Aorta (tissue), 5 donors: ENCODE measurements at regions not wholly inside any gene's neighbourhood (a gene's known extent, or its start where the extent isn't known, plus 50 kb on each side); places are given as distances from the start of the nearest gene placed in this dataset.
"Not testable (repeated sequence)": the region's sequence is repeated elsewhere in the genome, so short reads cannot be mapped to it uniquely, and the experiment has no call there.

Source experiments
- ATAC-seq: fragments of 200-7000 bp; cut with Tn5 transposase; one replicate; pipeline ENCODE4 v1.9.1; 2022; ENCODE audit warnings: moderate library complexity; ENCODE audit not compliant: low FRiP score
- DNase-seq, 2 donors: peaks; one replicate each; pipeline ENCODE4 v3.0.0-alpha.2; 2020
- H3K27ac ChIP-seq, 2 donors: one replicate each; pipeline ENCODE4 v1.5.1; 2013; ENCODE audit warnings: low read length in 2 of 2, mild to moderate bottlenecking in 2 of 2, moderate library complexity in 2 of 2, control low read depth in 1 of 2, inconsistent platforms in 1 of 2, low read depth in 1 of 2
- H3K27me3 ChIP-seq, 2 donors: one replicate each; pipeline ENCODE4 v1.6.1; 2013; ENCODE audit warnings: control low read depth in 1 of 2, low read length in 1 of 2, mild to moderate bottlenecking in 1 of 2, moderate library complexity in 1 of 2; ENCODE audit not compliant: insufficient read depth in 2 of 2, control insufficient read depth in 1 of 2
- H3K36me3 ChIP-seq, 2 donors: one replicate each; pipeline ENCODE4 v1.6.1; 2013; ENCODE audit warnings: control low read depth in 1 of 2, low read length in 1 of 2, mild to moderate bottlenecking in 1 of 2; ENCODE audit not compliant: insufficient read depth in 2 of 2, control insufficient read depth in 1 of 2
- H3K4me1 ChIP-seq, 2 donors: one replicate each; pipeline ENCODE4 v1.6.1; 2013; ENCODE audit warnings: low read length in 2 of 2, control low read depth in 1 of 2, mild to moderate bottlenecking in 1 of 2, moderate library complexity in 1 of 2; ENCODE audit not compliant: insufficient read depth in 2 of 2, control insufficient read depth in 1 of 2
- H3K4me3 ChIP-seq, 2 donors: one replicate each; pipeline ENCODE4 v1.5.1; 2013; ENCODE audit warnings: low read length in 2 of 2, control low read depth in 1 of 2, mild to moderate bottlenecking in 1 of 2
- H3K9me3 ChIP-seq: one replicate; pipeline ENCODE4 v1.6.1; 2013; ENCODE audit warnings: mild to moderate bottlenecking, low read length; ENCODE audit not compliant: control insufficient read depth
- WGBS, 2 donors: extraction: QIAGEN DNeasy Blood & Tissue Kit; methylation state at CpG; one replicate each; pipeline ENCODE4 v1.1.7; 2013; 5-methylcytosine and 5-hydroxymethylcytosine counted together
- intact Hi-C, 2 donors: fragments of 100-400 bp; cut with DNase I; formaldehyde crosslinking; loops; one replicate each; pipeline versions ENCODE4 v1.14.2 to v1.15.0; 2022
- donor health status: healthy with polysubstance abuse.
- donor health status: Bipolar disorder and iron deficiency.
- donor health status: DM: no; HTN: no; CAD: no.
- donor health status: DM: no; HTN: no; CAD: no.
- donor health status: DM: yes; HTN: yes; CAD: no.

DNA sequence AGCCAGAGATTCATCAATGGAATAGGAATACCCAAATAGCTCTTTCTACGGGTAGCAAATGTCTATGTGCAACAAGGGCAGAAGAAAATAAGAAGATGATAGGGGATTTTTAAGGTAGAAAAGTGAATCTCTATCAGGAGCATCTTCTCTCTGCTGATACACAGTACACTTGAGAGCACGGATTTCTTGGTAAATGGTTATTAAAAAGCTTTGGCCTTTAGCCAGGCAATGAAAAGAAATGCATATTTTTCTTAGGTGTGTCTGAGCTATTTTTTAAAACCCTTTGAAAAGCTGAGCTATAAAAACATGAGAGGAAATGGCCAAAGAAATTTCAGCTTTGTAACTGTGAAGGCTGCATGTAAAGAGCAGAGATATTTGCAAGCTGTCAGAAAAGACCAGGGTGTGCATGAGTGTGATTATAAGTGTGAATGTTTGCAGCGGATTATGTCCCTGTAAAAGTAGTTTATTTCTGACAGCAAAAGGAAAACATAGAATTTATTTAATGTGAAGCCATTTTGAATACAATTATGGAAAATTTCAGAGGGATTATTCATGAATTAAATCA lies 487.1 kb upstream of the PIK3R1 start:
- no peak overlapping the region for H3K4me3 ChIP-seq
- no peaks in the 10 kb centered on the region for H3K27me3 ChIP-seq
- H3K27ac ChIP-seq: no peak overlapping the region
- H3K4me1 ChIP-seq: no peaks in the 10 kb centered on the region
- DNase-seq (no peak), ATAC-seq (no peak)
- 64 to 74% methylated on average over 3 of the region's 3 CpGs for WGBS, 2 donors
- intact Hi-C loops: no loop called here
- H3K36me3 ChIP-seq: no peaks in the 10 kb centered on the region
- no peaks in the 10 kb centered on the region for H3K9me3 ChIP-seq

DNA sequence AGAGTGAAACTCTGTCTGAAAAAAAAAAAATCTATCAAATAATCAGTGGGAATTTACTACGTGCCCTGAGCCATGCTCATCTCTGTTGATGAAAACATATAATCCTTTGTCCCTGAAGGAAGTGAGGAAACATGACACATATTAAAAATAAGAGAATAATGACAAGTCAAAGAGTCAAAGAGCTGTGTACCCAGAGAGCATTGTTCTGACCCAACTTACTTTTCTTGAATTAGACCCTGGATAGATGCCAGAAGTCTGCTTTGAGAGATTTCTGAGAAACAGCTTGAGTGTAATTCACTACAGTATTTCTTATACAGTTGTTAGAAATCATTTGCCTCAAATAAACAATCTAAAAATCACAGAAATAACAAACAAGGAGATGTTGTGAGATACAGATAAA lies 490.0 kb upstream of the PIK3R1 start:
- no peak overlapping the region for H3K27ac ChIP-seq
- no peaks in the 10 kb centered on the region for H3K27me3 ChIP-seq
- H3K9me3 ChIP-seq: no peaks in the 10 kb centered on the region
- H3K36me3 ChIP-seq: no peaks in the 10 kb centered on the region
- no peak for DNase-seq
- WGBS, 2 donors: 87 to 95% methylated on average over 1 of the region's 1 CpG
- intact Hi-C loops: no loop called here
- no peaks in the 10 kb centered on the region for H3K4me1 ChIP-seq
- no peak for ATAC-seq
- no peak overlapping the region for H3K4me3 ChIP-seq

DNA sequence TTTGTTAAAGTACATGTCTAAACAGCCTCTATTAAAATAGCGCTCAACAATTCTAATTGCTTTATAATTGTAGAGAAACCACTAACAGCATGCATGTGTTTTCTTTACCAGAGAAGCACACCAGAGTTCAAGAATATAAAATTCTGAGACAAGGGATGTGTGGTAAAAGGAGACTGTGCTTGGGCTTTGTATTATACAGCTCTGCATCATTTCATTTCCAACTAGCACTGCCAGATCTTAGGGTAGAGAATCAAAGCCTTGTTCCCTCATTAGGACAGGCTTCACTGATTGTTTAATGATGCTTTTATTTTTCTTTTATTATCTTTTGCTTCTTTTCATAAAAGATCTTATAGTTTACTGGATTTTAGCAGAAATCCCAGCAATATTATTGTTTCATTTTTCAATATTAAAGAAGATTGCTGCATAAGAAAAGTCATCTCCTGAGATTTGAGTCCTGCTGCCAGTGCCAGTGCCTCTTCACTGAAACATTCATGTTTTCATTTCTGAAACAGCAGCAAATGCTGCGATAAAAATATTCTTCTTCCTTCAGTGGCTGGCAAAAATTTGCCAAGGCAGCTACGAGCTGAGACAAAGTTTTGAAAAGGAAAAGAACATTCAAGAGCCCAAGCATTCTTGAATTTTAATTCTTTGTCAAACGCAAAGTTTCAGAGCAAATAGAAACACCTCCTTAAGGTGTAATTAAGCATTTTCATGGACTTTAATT lies 491.0 kb upstream of the PIK3R1 start:
- Histone ChIP-seq H3K27ac (no peak overlapping the region), H3K36me3 (no peaks in the 10 kb centered on the region), H3K4me1 (no peaks in the 10 kb centered on the region), H3K9me3 (no peaks in the 10 kb centered on the region), H3K27me3 (no peaks in the 10 kb centered on the region), H3K4me3 (no peak overlapping the region)
- ATAC-seq (no peak), DNase-seq (no peak)
- WGBS, 2 donors: 29 to 30% methylated on average over 4 of the region's 4 CpGs
- intact Hi-C loops: no loop called here

DNA sequence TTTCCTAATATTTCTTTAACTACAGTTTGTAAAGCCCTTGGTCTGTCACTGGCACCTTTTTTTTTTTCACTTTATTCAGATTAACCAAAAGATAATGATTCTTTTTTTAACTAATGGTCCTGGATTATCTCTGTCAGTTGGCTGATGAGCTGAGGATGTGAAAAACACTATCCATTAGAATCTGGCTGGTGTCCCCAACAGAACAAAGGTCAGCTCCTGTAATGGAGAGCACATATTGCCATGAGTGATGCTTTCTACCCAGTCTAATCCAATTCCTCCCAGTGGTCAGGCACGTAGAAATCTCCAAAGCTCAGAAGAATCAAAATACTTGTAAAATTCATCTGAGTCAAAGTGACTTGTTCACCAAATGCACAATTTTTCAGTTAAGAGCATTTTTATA lies 491.7 kb upstream of the PIK3R1 start:
- intact Hi-C loops: no loop called here
- no peak for DNase-seq
- no peak for ATAC-seq
- Histone ChIP-seq H3K27me3 (no peaks in the 10 kb centered on the region), H3K4me3 (no peak overlapping the region), H3K27ac (no peak overlapping the region), H3K4me1 (no peaks in the 10 kb centered on the region), H3K9me3 (no peaks in the 10 kb centered on the region), H3K36me3 (no peaks in the 10 kb centered on the region)
- 93 to 96% methylated on average over 1 of the region's 1 CpG for WGBS, 2 donors

DNA sequence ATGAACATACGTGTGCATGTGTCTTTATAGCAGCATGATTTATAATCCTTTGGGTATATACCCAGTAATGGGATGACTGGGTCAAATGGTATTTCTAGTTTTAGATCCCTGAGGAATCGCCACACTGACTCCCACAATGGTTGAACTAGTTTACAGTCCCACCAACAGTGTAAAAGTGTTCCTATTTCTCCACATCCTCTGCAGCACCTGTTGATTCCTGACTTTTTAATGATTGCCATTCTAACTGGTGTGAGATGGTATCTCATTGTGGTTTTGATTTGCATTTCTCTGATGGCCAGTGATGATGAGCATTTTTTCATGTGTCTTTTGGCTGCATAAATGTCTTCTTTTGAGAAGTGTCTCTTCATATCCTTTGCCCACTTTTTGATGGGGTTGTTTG lies 493.0 kb upstream of the PIK3R1 start:
- H3K4me3 ChIP-seq, H3K9me3 ChIP-seq, ATAC-seq, intact Hi-C loops, H3K4me1 ChIP-seq, H3K36me3 ChIP-seq, H3K27me3 ChIP-seq, DNase-seq, H3K27ac ChIP-seq: not testable (repeated sequence)
- WGBS, 2 donors: 97 to 100% methylated on average over 2 of the region's 2 CpGs

DNA sequence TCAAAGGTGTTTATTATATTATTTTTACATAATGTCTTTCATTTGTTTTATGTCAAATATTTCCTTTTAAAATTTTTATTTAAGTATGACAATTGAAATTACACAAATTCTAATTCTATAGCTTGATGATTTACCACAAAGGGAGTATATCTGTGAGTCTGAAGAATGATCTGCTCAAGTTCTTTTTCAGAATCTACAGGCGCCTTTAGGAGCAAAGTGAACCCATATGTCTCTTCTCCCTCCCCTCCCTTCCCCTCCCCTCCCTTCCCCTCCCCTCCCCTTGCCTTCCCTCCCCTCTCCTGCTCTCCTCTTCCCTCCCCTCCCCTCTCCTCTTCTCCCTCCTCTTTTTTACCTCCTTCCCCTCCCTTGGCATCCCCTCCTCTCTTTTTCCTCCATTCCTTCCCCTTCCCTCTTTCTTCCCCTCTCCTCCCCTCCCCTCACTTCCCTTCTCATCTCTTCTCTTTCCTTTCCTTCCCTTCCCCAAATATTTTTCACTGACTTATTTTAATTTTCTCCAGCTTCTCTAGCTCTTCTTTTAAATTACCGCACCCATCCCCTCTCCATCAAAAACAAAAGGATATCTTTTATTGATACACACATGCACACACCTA lies 495.3 kb upstream of the PIK3R1 start:
- Histone ChIP-seq H3K9me3 (no peaks in the 10 kb centered on the region), H3K27me3 (no peaks in the 10 kb centered on the region), H3K4me3 (no peak overlapping the region), H3K36me3 (no peaks in the 10 kb centered on the region), H3K4me1 (no peaks in the 10 kb centered on the region), H3K27ac (no peak overlapping the region)
- ATAC-seq: no peak
- no peak for DNase-seq
- WGBS, 2 donors: 86 to 94% methylated on average over 2 of the region's 2 CpGs
- intact Hi-C loops: no loop called here

DNA sequence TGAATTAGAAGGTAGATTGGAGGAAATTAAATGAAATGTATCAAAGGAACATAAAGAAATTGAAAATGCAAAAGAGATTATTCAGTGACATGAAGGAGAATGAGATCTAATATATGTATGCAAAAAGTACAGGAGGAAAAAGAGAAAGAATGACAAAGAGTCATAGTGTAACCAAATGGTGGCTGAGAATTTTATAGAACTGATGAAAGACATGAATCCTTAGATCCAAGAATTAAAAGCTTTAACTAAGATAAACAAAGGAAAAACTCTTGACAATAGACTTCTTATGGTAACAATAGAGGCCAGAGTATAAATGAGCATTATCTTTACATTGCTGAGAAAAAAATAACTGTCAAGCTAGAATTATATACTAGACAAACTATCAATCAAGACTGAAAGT lies 505.4 kb upstream of the CD180 start:
- ATAC-seq (no peak), DNase-seq (no peak)
- intact Hi-C loops: no loop called here
- H3K27me3 ChIP-seq: no peaks in the 10 kb centered on the region
- H3K36me3 ChIP-seq: no peaks in the 10 kb centered on the region
- no peak overlapping the region for H3K4me3 ChIP-seq
- H3K9me3 ChIP-seq: no peaks in the 10 kb centered on the region
- H3K27ac ChIP-seq: no peak overlapping the region
- no peaks in the 10 kb centered on the region for H3K4me1 ChIP-seq

DNA sequence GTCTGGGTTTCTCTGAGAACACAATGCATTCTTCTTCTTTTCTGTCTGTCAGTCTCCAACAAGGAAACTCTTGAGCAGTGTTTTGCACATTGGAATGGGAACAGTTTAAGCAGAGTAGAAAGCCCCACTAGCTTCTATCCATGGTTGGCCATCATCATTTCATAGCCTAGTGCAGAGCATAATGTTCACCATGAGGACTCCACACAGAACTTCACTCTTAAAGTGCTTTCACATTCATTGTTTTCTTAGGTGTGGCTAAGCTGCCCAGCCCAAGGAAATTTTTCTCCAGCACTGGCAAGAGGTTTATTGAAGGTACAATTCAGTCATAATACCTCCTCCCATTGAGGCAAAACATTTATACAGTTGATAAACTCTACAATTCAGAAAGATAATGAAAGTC lies 503.0 kb upstream of the CD180 start:
- Histone ChIP-seq H3K9me3 (no peaks in the 10 kb centered on the region), H3K27me3 (no peaks in the 10 kb centered on the region), H3K4me3 (no peak overlapping the region), H3K36me3 (no peaks in the 10 kb centered on the region), H3K27ac (no peak overlapping the region), H3K4me1 (no peaks in the 10 kb centered on the region)
- ATAC-seq: no peak
- DNase-seq: no peak
- intact Hi-C loops: no loop called here

DNA sequence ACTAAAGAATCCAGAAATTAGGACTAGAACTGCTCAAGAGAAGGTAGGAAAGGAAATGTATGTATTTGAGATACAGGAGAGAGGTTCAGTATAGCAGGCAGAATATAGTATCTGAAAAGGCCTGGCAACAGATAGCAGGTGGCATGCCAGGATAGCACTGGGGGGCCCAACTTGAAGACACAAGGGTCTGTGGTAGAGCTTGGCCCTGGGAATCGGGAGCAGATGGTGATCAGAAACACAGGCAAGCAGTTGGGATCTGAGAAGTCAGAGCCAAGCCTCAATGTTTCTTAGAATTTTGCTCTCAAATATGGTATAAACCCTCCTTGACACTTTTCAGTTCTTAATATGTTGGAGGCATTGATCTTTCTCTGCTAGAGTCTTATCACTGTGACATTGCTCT lies 499.8 kb upstream of the CD180 start:
- Histone ChIP-seq H3K27me3 (no peaks in the 10 kb centered on the region), H3K27ac (no peak overlapping the region), H3K36me3 (no peaks in the 10 kb centered on the region), H3K9me3 (no peaks in the 10 kb centered on the region), H3K4me3 (no peak overlapping the region), H3K4me1 (no peaks in the 10 kb centered on the region)
- intact Hi-C loops: no loop called here
- no peak for ATAC-seq
- WGBS, 2 donors: 99 to 100% methylated on average over 1 of the region's 1 CpG
- no peak for DNase-seq
